Naive thymus-derived CD4-positive, alpha-beta T cell (primary cell): ENCODE measurements at regions not wholly inside any gene's neighbourhood (a gene's known extent, or its start where the extent isn't known, plus 50 kb on each side); places are given as distances from the start of the nearest gene placed in this dataset.
"Not testable (repeated sequence)": the region's sequence is repeated elsewhere in the genome, so short reads cannot be mapped to it uniquely, and the experiment has no call there.

Source experiments
- ATAC-seq: fragments of 150-1000 bp; cut with Tn5 transposase; 2 replicates; pipeline ENCODE4 v1.10.0; 2021; ENCODE audit warnings: mild to moderate bottlenecking, moderate library complexity
- CTCF ChIA-PET: fragments of 350-600 bp; sonication (Branson Sonifier 250); formaldehyde crosslinking; loops from one replicate; lab custom pipeline; 2021; ENCODE audit warnings: antibody characterized with exemption; lab: Charles Lee
- POLR2A ChIA-PET: fragments of 350-600 bp; sonication (Branson Sonifier 250); formaldehyde crosslinking; loops from one replicate; lab custom pipeline; 2021; ENCODE audit warnings: antibody characterized with exemption, inconsistent platforms; lab: Charles Lee
- DNase-seq, 9 donors: peaks; one replicate each; pipeline versions ENCODE4 v3.0.0 to v3.0.0-alpha.2; 2020 to 2022; ENCODE audit warnings: mixed read lengths in 1 of 9
- H3K27ac ChIP-seq: one replicate; pipeline ENCODE4 v1.7.0; 2013; ENCODE audit warnings: mild to moderate bottlenecking, low read depth, low read length, moderate library complexity
- H3K27me3 ChIP-seq, 2 donors: one replicate each; pipeline ENCODE4 v1.7.0; 2013; ENCODE audit warnings: low read length in 2 of 2, mild to moderate bottlenecking in 2 of 2, moderate library complexity in 2 of 2; ENCODE audit not compliant: control insufficient read depth in 2 of 2, insufficient read depth in 2 of 2
- H3K36me3 ChIP-seq, 3 experiments: 1 replicate in 2 of 3; 2 replicates in 1 of 3; pipeline ENCODE4 v1.7.0; 2013; ENCODE audit warnings: low read length in 3 of 3, mild to moderate bottlenecking in 3 of 3, moderate library complexity in 1 of 3; ENCODE audit not compliant: insufficient read depth in 3 of 3, control insufficient read depth in 2 of 3
- H3K4me1 ChIP-seq, 2 donors: one replicate each; pipeline ENCODE4 v1.7.0; 2013; ENCODE audit warnings: low read length in 2 of 2, mild to moderate bottlenecking in 2 of 2, moderate library complexity in 1 of 2; ENCODE audit not compliant: control insufficient read depth in 2 of 2, insufficient read depth in 2 of 2
- H3K4me3 ChIP-seq: 2 replicates; pipeline ENCODE4 v1.7.0; 2013; ENCODE audit warnings: mild to moderate bottlenecking, low read length
- H3K9me3 ChIP-seq, 3 experiments: 1 replicate in 2 of 3; 2 replicates in 1 of 3; pipeline ENCODE4 v1.7.0; 2013; ENCODE audit warnings: low read length in 3 of 3; ENCODE audit not compliant: control insufficient read depth in 2 of 3
- H3K27ac Mint-ChIP-seq, 9 donors: one replicate each; pipeline ENCODE4 v1.8.0; 2020 to 2022; ENCODE audit warnings: mixed read lengths in 9 of 9, mild to moderate bottlenecking in 8 of 9, moderate library complexity in 5 of 9, inconsistent platforms in 2 of 9
- H3K27me3 Mint-ChIP-seq, 5 donors: one replicate each; pipeline ENCODE4 v1.8.0; 2021 to 2022; ENCODE audit warnings: mixed read lengths in 5 of 5, mild to moderate bottlenecking in 1 of 5
- H3K36me3 Mint-ChIP-seq, 5 donors: one replicate each; pipeline ENCODE4 v1.8.0; 2020 to 2022; ENCODE audit warnings: mixed read lengths in 5 of 5, mild to moderate bottlenecking in 3 of 5, inconsistent platforms in 1 of 5
- H3K4me1 Mint-ChIP-seq, 7 donors: one replicate each; pipeline ENCODE4 v1.8.0; 2020 to 2022; ENCODE audit warnings: mixed read lengths in 7 of 7, mild to moderate bottlenecking in 3 of 7, inconsistent platforms in 1 of 7
- H3K4me3 Mint-ChIP-seq, 10 donors: one replicate each; pipeline ENCODE4 v1.8.0; 2020 to 2022; ENCODE audit warnings: mild to moderate bottlenecking in 10 of 10, mixed read lengths in 10 of 10, moderate library complexity in 6 of 10, inconsistent platforms in 2 of 10
- H3K9me3 Mint-ChIP-seq, 11 donors: one replicate each; pipeline ENCODE4 v1.8.0; 2020 to 2022; ENCODE audit warnings: mixed read lengths in 11 of 11, mild to moderate bottlenecking in 4 of 11, inconsistent platforms in 1 of 11, moderate library complexity in 1 of 11
- intact Hi-C, 2 donors: fragments of 100-400 bp; cut with micrococcal nuclease; formaldehyde crosslinking; loops; one replicate each; pipeline ENCODE4 v1.15.1; 2023

DNA sequence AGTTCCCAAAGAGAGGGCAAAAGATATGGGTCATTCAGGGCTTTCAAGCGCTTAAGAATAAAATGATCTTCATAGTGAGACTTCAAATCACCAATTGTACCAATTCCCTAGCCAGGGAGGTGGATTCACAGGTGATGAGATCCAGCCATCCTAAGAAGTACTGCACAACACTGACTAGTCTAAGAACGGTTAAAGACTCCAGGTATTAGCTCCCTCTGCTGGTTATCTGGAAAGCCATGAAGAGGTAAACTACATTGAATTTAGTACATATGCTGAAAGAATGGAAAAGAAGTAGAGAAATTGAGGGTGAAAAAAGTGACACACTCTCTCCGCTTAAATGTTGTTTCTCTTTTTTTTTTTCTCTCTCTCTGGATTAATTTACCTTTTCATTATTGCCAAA is 87.4 kb upstream of the HSFY1 start:
- H3K9me3 ChIP-seq, POLR2A ChIA-PET, CTCF ChIA-PET, intact Hi-C loops, H3K4me3 Mint-ChIP-seq, H3K4me1 ChIP-seq, H3K27ac Mint-ChIP-seq, DNase-seq, H3K4me3 ChIP-seq, H3K4me1 Mint-ChIP-seq, H3K9me3 Mint-ChIP-seq, H3K27me3 ChIP-seq, H3K27ac ChIP-seq, H3K27me3 Mint-ChIP-seq, H3K36me3 Mint-ChIP-seq, H3K36me3 ChIP-seq, ATAC-seq: not testable (repeated sequence)

DNA sequence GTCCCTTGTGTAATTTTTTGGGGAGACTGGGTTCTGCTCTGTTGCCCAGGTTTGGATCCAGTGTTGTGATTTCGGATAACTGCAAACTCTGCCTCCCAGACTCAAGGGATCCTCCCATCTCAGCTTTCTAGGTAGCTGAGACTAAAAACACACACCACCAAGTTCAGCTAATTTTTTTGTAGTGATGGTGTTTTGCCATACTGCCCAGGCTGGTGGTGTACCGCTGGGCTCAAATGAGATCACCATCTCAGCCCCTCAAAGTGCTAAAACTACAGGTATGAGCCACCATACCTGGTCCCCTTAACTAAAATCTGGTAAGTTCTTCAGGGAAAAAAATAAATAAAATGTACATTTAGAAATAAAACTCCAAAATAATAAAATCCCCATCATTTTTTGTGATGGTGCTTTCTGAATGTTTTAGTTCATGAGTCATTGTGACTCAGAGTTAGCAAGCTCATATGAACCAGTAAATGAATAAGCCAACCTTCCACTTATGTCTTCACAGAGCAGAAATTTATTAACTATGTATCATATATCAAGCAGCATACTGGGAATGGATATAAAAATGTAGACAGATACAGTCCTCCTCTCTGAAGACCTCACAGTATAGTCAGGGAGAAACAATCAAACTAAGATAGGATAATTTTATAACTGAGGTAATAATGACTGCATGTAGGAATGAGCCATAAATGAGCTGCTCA is 85.2 kb upstream of the HSFY1 start:
- H3K36me3 ChIP-seq, H3K4me3 ChIP-seq, H3K9me3 ChIP-seq, H3K4me1 Mint-ChIP-seq, H3K27me3 Mint-ChIP-seq, H3K4me1 ChIP-seq, H3K9me3 Mint-ChIP-seq, ATAC-seq, intact Hi-C loops, CTCF ChIA-PET, DNase-seq, POLR2A ChIA-PET, H3K36me3 Mint-ChIP-seq, H3K27ac ChIP-seq, H3K27me3 ChIP-seq, H3K27ac Mint-ChIP-seq, H3K4me3 Mint-ChIP-seq: not testable (repeated sequence)

DNA sequence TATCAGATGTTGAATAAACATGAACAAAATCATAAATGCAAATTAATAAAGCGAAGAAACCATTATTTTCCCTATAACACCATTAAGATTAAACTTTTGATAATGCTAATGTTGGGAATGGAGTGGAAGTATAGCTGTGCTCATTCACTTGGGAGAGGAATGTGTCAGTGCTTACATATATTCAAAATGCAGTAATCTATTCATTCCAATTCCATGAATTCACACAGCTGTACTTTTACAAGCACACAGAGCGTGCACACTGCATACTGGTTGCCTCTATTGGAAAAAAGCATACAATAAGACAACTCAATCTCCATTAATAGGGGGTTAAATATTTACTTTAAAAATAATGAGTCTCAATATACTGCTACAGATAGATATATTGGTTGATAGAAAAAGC is 81.7 kb upstream of the HSFY1 start:
- intact Hi-C loops, H3K36me3 Mint-ChIP-seq, H3K4me1 ChIP-seq, DNase-seq, H3K27me3 Mint-ChIP-seq, H3K9me3 ChIP-seq, H3K27me3 ChIP-seq, POLR2A ChIA-PET, ATAC-seq, H3K4me1 Mint-ChIP-seq, H3K27ac ChIP-seq, H3K4me3 ChIP-seq, H3K9me3 Mint-ChIP-seq, CTCF ChIA-PET, H3K27ac Mint-ChIP-seq, H3K36me3 ChIP-seq, H3K4me3 Mint-ChIP-seq: not testable (repeated sequence)

DNA sequence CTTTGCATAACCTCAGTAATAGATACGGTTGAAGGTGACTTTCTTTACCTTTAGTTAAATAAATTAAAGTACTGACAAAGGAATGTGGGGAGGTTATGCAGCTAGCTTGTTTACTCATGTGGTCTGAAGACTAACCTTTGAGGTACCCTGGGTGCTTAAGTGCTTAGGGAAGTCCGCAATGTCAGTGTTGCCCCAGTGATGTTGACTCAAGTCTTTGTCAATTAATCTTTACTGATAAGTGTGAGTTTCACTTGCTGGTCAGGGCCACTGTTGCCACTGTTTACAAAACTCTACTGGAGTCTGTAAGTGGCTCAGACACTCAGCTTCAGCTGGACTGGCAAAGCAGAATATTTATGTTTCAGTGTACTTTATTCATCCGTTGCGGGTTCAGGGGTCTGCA is 79.9 kb upstream of the HSFY1 start:
- intact Hi-C loops, H3K36me3 Mint-ChIP-seq, H3K4me3 ChIP-seq, H3K27me3 ChIP-seq, H3K27ac Mint-ChIP-seq, H3K4me1 Mint-ChIP-seq, H3K4me1 ChIP-seq, H3K9me3 ChIP-seq, H3K4me3 Mint-ChIP-seq, CTCF ChIA-PET, POLR2A ChIA-PET, DNase-seq, H3K9me3 Mint-ChIP-seq, ATAC-seq, H3K36me3 ChIP-seq, H3K27me3 Mint-ChIP-seq, H3K27ac ChIP-seq: not testable (repeated sequence)

DNA sequence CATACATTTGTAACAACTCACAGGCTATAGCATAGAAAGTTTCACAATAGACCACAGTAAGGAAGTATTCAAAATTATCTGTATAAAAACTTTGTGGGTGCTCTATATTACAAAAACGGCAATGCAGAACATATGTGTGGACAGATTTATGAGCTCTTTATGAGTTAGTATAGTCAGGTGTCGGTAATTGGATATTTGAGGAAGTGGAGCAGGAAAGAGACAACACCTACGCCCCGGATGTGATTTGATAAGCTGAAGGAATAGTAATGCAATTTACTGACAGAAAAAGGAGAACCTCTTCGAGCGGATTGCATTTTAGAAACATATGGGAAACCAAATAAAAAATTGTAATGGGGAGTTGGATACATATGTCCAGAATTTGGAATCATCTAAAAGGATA is 63.2 kb upstream of the HSFY1 start:
- H3K36me3 ChIP-seq, POLR2A ChIA-PET, H3K4me3 ChIP-seq, H3K9me3 ChIP-seq, H3K27ac ChIP-seq, H3K9me3 Mint-ChIP-seq, H3K4me1 ChIP-seq, H3K27me3 Mint-ChIP-seq, CTCF ChIA-PET, DNase-seq, H3K36me3 Mint-ChIP-seq, H3K27ac Mint-ChIP-seq, H3K4me3 Mint-ChIP-seq, ATAC-seq, intact Hi-C loops, H3K27me3 ChIP-seq, H3K4me1 Mint-ChIP-seq: not testable (repeated sequence)
